SK-N-SH treated with all-trans-retinoic acid at 6 μM for 48 hours (cell line): ENCODE measurements at regions not wholly inside any gene's neighbourhood (a gene's known extent, or its start where the extent isn't known, plus 50 kb on each side); places are given as distances from the start of the nearest gene placed in this dataset.

Source experiments
- ATAC-seq: fragments of 200-7000 bp; cut with Tn5 transposase; 3 replicates; pipeline ENCODE4 v1.9.1; 2020; ENCODE audit warnings: mild to moderate bottlenecking, moderate library complexity
- ARNTL ChIP-seq: fragments of 450-650 bp; formaldehyde crosslinking; IDR thresholded peaks from 2 replicates; pipeline ENCODE4 v1.5.0; 2020; ENCODE audit warnings: low read depth, mild to moderate bottlenecking, moderate library complexity, borderline replicate concordance
- BACH2 ChIP-seq: fragments of 250-450 bp; sonication (Bioruptor Pico); IDR thresholded peaks from 2 replicates; pipeline ENCODE4 v1.9.0; 2021; ENCODE audit warnings: mild to moderate bottlenecking, borderline replicate concordance
- CSDC2 ChIP-seq: fragments of 250-450 bp; sonication (Bioruptor Pico); IDR thresholded peaks from 2 replicates; pipeline ENCODE4 v1.5.0; 2020; ENCODE audit warnings: mild to moderate bottlenecking, moderate library complexity
- CSRNP3 ChIP-seq: fragments of 250-450 bp; sonication (Bioruptor Pico); IDR thresholded peaks from 2 replicates; pipeline ENCODE4 v1.5.1; 2021; ENCODE audit warnings: mild to moderate bottlenecking, moderate library complexity
- ESRRG ChIP-seq: fragments of 250-450 bp; sonication (Bioruptor Pico); IDR thresholded peaks from 2 replicates; pipeline ENCODE4 v1.6.1; 2021; ENCODE audit warnings: mild to moderate bottlenecking
- GLIS3 ChIP-seq: fragments of 250-450 bp; sonication (Bioruptor Pico); IDR thresholded peaks from 2 replicates; pipeline ENCODE4 v1.5.0; 2020; ENCODE audit warnings: mild to moderate bottlenecking, moderate library complexity
- ISL1 ChIP-seq: fragments of 250-450 bp; sonication (Bioruptor Pico); IDR thresholded peaks from 2 replicates; pipeline ENCODE4 v2.1.2; 2022; ENCODE audit warnings: mild to moderate bottlenecking, moderate library complexity
- OSR1 ChIP-seq: fragments of 250-450 bp; sonication (Bioruptor Pico); IDR thresholded peaks from 2 replicates; pipeline ENCODE4 v1.8.0; 2022; ENCODE audit warnings: moderate library complexity, mild to moderate bottlenecking, inconsistent platforms
- PATZ1 ChIP-seq: fragments of 250-450 bp; sonication (Bioruptor Pico); IDR thresholded peaks from 2 replicates; pipeline ENCODE4 v1.8.0; 2020; ENCODE audit warnings: mild to moderate bottlenecking, moderate library complexity, borderline replicate concordance
- POU6F1 ChIP-seq: fragments of 250-450 bp; sonication (Bioruptor Pico); IDR thresholded peaks from 2 replicates; pipeline ENCODE4 v1.8.0; 2021; ENCODE audit warnings: low read depth, mild to moderate bottlenecking, moderate library complexity, borderline replicate concordance
- PPARA ChIP-seq: fragments of 250-450 bp; sonication (Bioruptor Pico); IDR thresholded peaks from 2 replicates; pipeline ENCODE4 v1.5.0; 2020; ENCODE audit warnings: mild to moderate bottlenecking, borderline replicate concordance
- RARB ChIP-seq: fragments of 250-450 bp; sonication (Bioruptor Pico); IDR thresholded peaks from 2 replicates; pipeline ENCODE4 v1.8.0; 2021; ENCODE audit warnings: mild to moderate bottlenecking, moderate library complexity
- SNAI2 ChIP-seq: fragments of 250-450 bp; sonication (Bioruptor Pico); IDR thresholded peaks from 2 replicates; pipeline ENCODE4 v1.5.0; 2020; ENCODE audit warnings: mild to moderate bottlenecking, moderate library complexity
- TCF4 ChIP-seq: fragments of 250-450 bp; sonication (Bioruptor Pico); IDR thresholded peaks from 2 replicates; pipeline ENCODE4 v1.8.0; 2021; ENCODE audit warnings: mild to moderate bottlenecking, moderate library complexity, borderline replicate concordance
- TOX ChIP-seq: fragments of 250-450 bp; sonication (Bioruptor Pico); IDR thresholded peaks from 2 replicates; pipeline ENCODE4 v1.8.0; 2021; ENCODE audit warnings: mild to moderate bottlenecking, moderate library complexity, borderline replicate concordance
- TSHZ2 ChIP-seq: fragments of 250-450 bp; sonication (Bioruptor Pico); IDR thresholded peaks from 2 replicates; pipeline ENCODE4 v1.5.0; 2020; ENCODE audit warnings: mild to moderate bottlenecking, moderate library complexity
- ZC3H10 ChIP-seq: fragments of 250-450 bp; sonication (Bioruptor Pico); IDR thresholded peaks from 2 replicates; pipeline ENCODE4 v1.5.1; 2021; ENCODE audit warnings: mild to moderate bottlenecking, moderate library complexity
- ZFP3 ChIP-seq: fragments of 250-450 bp; sonication (Bioruptor Pico); IDR thresholded peaks from 2 replicates; pipeline ENCODE4 v1.5.0; 2020; ENCODE audit warnings: mild to moderate bottlenecking, moderate library complexity
- ZFP30 ChIP-seq: fragments of 450-650 bp; formaldehyde crosslinking; IDR thresholded peaks from 2 replicates; pipeline ENCODE4 v1.5.0; 2022; ENCODE audit warnings: mild to moderate bottlenecking, moderate library complexity
- ZNF565 ChIP-seq: fragments of 450-650 bp; formaldehyde crosslinking; conservative IDR thresholded peaks from 2 replicates; pipeline ENCODE4 v1.5.0; 2020; ENCODE audit warnings: low read depth, mild to moderate bottlenecking, moderate library complexity
- ZNF8 ChIP-seq: fragments of 450-650 bp; formaldehyde crosslinking; IDR thresholded peaks from 2 replicates; pipeline ENCODE4 v1.5.0; 2020; ENCODE audit warnings: mild to moderate bottlenecking, moderate library complexity

GRCh38 chr3:145518639-145519038, 642.3 kb downstream of the PLOD2 start:
- TF ChIP-seq OSR1 (CRISPR knock-in tag) (no peak), BACH2 (CRISPR knock-in tag) (no peak), PATZ1 (CRISPR knock-in tag) (no peak), SNAI2 (CRISPR knock-in tag) (no peak)
- no peak for ATAC-seq

GRCh38 chr3:145519398-145520047, 641.5 kb downstream of the PLOD2 start:
- ATAC-seq, result no peak
- TF ChIP-seq RARB (no peak), ESRRG (CRISPR knock-in tag) (no peak), BACH2 (CRISPR knock-in tag) (no peak), TCF4 (CRISPR knock-in tag) (no peak)

- TF ChIP-seq SNAI2 (CRISPR knock-in tag), result no peak
- TF ChIP-seq ZNF8 (CRISPR knock-in tag), result no peak
- no peak for TF ChIP-seq POU6F1 (CRISPR knock-in tag)
- no peak for TF ChIP-seq TSHZ2 (CRISPR knock-in tag)
- no peak for TF ChIP-seq CSDC2
- no peak for TF ChIP-seq TCF4 (CRISPR knock-in tag)
- no peak for ATAC-seq
These were observed 638.8 kb downstream of the PLOD2 start for GRCh38 chr3:145522179-145522578.

GRCh38 chr3:145522893-145523651, 637.9 kb downstream of the PLOD2 start:
- no peak for ATAC-seq
- TF ChIP-seq ZC3H10 (CRISPR knock-in tag), result no peak
- TF ChIP-seq RARB, result no peak
- TF ChIP-seq ISL1 (CRISPR knock-in tag), result no peak

GRCh38 chr3:145531548-145531947, 629.4 kb downstream of the PLOD2 start:
- no peak for ATAC-seq
- TF ChIP-seq GLIS3 (CRISPR knock-in tag) (no peak), CSRNP3 (CRISPR knock-in tag) (no peak), PPARA (CRISPR knock-in tag) (no peak), BACH2 (CRISPR knock-in tag) (no peak), ARNTL (no peak), ZNF565 (CRISPR knock-in tag) (no peak), ZFP3 (no peak), ZFP30 (CRISPR knock-in tag) (no peak), TOX (CRISPR knock-in tag) (no peak), TSHZ2 (CRISPR knock-in tag) (no peak), SNAI2 (CRISPR knock-in tag) (no peak)
